ENCODE measurements at regions not wholly inside any gene's neighbourhood (a gene's known extent, or its start where the extent isn't known, plus 50 kb on each side); places are given as distances from the start of the nearest gene placed in this dataset.

DNA sequence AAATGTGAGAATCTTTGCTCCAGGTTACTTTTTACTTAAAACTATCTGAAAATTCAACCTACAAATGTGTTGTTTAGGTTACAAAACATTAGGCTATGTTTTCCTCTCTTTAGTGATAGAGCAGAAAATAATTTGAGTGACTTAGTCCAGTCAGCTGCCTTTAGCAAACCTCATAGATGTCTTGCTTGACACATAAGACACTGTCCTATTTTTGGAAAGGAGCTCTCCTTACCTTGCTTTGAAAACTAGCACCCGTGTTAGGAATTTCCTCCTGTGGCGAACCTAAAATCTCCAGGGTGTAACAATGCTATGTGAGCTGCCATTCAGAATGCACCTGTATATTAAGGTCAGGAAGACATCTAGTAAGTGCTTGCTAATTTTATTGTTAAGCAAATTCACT lies 221.2 kb upstream of the CD180 start:
- CTCF ChIA-PET, result no interaction called here
- Mint-ChIP-seq H3K4me3 (ENCODE audit: low read depth, unreplicated experiment) (no peak overlapping the region), H3K27me3 (ENCODE audit: unreplicated experiment) (no peaks in the 10 kb centered on the region), H3K4me1 (ENCODE audit: low read depth, unreplicated experiment) (no peaks in the 10 kb centered on the region), H3K36me3 (ENCODE audit: insufficient read depth, unreplicated experiment) (no peaks in the 10 kb centered on the region), H3K9me3 (ENCODE audit: low read depth, unreplicated experiment) (peaks cover 3% of the 10 kb centered on the region), H3K27ac (ENCODE audit: unreplicated experiment) (no peak overlapping the region)
- BruUV-seq (replicated peaks), result no TSS peak
- TF ChIP-seq, protein P1, sequence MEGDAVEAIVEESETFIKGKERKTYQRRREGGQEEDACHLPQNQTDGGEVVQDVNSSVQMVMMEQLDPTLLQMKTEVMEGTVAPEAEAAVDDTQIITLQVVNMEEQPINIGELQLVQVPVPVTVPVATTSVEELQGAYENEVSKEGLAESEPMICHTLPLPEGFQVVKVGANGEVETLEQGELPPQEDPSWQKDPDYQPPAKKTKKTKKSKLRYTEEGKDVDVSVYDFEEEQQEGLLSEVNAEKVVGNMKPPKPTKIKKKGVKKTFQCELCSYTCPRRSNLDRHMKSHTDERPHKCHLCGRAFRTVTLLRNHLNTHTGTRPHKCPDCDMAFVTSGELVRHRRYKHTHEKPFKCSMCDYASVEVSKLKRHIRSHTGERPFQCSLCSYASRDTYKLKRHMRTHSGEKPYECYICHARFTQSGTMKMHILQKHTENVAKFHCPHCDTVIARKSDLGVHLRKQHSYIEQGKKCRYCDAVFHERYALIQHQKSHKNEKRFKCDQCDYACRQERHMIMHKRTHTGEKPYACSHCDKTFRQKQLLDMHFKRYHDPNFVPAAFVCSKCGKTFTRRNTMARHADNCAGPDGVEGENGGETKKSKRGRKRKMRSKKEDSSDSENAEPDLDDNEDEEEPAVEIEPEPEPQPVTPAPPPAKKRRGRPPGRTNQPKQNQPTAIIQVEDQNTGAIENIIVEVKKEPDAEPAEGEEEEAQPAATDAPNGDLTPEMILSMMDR (IDR thresholded peaks at IDR 0.05; ENCODE audit: unreplicated experiment), result no peak
- DNase-seq, result no peak
- intact Hi-C loops (cut with micrococcal nuclease; ENCODE audit: unreplicated experiment), result no loop called here

DNA sequence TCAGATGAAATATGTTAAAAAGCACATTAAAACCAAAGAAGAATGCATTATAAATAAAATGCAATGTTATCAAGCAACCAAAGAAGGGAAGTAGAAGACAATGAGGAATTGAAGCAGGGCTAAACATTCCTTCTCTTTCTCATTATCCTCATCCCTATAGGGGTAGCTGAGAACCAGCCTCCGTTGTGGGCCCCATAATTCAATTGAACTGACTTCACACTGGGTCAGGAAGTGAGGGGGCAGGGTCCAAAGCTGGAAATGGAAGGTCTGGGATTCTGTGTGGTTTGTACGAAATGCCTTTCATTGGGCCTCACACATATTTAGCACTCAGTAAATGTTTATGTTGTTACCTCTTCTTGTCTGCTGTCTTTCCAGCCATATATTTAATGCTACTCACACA lies 220.4 kb upstream of the CD180 start:
- no peaks in the 10 kb centered on the region for H3K36me3 Mint-ChIP-seq (ENCODE audit: insufficient read depth, unreplicated experiment)
- H3K9me3 Mint-ChIP-seq (ENCODE audit: low read depth, unreplicated experiment), result peaks cover under 1% of the 10 kb centered on the region
- TF ChIP-seq, protein P1 (IDR thresholded peaks at IDR 0.05; ENCODE audit: unreplicated experiment), result no peak
- no peak overlapping the region for H3K27ac Mint-ChIP-seq (ENCODE audit: unreplicated experiment)
- H3K4me1 Mint-ChIP-seq (ENCODE audit: low read depth, unreplicated experiment), result no peaks in the 10 kb centered on the region
- CTCF ChIA-PET, result no interaction called here
- intact Hi-C loops (cut with micrococcal nuclease; ENCODE audit: unreplicated experiment), result no loop called here
- no peaks in the 10 kb centered on the region for H3K27me3 Mint-ChIP-seq (ENCODE audit: unreplicated experiment)
- DNase-seq, result no peak
- no peak overlapping the region for H3K4me3 Mint-ChIP-seq (ENCODE audit: low read depth, unreplicated experiment)
- no TSS peak for BruUV-seq (replicated peaks)

DNA sequence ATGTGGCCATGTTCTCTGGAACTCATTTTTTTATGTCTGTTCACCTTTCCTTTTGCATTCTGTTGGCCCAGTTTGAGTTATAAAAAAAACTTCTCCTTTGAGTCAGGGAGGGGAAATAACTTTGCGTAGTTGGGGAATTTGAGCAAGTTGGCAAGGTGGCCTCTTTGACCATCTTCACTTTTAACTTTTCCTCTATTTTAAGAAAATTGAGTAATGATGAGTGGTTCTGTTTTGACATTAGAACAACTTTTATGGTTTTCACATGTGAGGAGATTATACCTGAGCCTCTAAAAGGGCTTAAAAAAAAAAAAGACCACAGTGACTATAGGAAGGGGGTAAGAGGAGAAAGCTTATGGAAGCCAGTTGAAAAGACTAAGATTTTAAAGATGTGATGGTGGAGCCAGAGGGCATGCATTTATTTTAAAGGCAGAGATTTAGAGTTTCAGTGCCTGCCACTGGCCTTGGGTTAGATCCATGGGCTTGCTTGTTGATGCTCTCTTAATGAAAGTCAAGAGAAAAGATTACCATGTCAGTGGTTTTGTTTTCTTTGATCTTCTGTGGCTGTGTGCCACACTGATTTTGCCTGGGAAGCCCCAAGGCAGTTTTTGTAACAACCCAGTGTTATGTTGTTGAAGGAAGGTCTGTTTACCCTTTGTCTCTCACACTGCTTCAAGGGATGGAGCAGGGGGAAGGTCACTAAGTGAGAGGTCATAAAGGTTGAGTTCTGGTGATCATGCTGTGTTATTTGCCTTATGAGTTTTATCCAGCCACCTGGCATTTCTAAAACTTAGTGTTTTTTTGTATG lies 219.7 kb upstream of the CD180 start:
- Mint-ChIP-seq H3K36me3 (ENCODE audit: insufficient read depth, unreplicated experiment) (no peaks in the 10 kb centered on the region), H3K9me3 (ENCODE audit: low read depth, unreplicated experiment) (no peaks in the 10 kb centered on the region), H3K27ac (ENCODE audit: unreplicated experiment) (no peak overlapping the region), H3K4me1 (ENCODE audit: low read depth, unreplicated experiment) (no peaks in the 10 kb centered on the region), H3K27me3 (ENCODE audit: unreplicated experiment) (no peaks in the 10 kb centered on the region), H3K4me3 (ENCODE audit: low read depth, unreplicated experiment) (no peak overlapping the region)
- no peak for DNase-seq
- intact Hi-C loops (cut with micrococcal nuclease; ENCODE audit: unreplicated experiment), result no loop called here
- BruUV-seq (replicated peaks), result no TSS peak
- TF ChIP-seq, protein P1 (IDR thresholded peaks at IDR 0.05; ENCODE audit: unreplicated experiment), result no peak
- CTCF ChIA-PET, result no interaction called here

DNA sequence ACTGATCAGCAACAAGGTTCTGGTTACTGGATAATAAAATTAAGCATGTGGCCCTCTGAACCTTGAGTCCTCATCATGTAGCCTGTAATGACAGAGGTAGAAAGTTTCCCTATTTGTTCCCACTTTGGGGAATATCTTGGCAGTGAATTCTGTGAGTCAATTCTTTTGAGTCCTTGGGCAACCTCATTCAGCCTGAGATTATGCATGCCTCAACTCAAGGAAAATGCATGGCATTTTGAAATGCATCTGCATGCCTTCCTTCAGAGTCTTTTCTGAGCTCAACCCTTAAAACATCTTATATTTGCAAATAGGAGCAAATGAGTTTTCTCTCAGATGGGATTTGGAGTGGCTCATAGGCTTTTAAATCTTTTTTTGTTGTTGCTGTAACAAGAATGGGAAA lies 218.1 kb upstream of the CD180 start:
- TF ChIP-seq, protein P1 (IDR thresholded peaks at IDR 0.05; ENCODE audit: unreplicated experiment), result no peak
- BruUV-seq (replicated peaks), result no TSS peak
- CTCF ChIA-PET, result no interaction called here
- no peak overlapping the region for H3K27ac Mint-ChIP-seq (ENCODE audit: unreplicated experiment)
- intact Hi-C loops (cut with micrococcal nuclease; ENCODE audit: unreplicated experiment), result no loop called here
- H3K36me3 Mint-ChIP-seq (ENCODE audit: insufficient read depth, unreplicated experiment), result no peaks in the 10 kb centered on the region
- H3K4me1 Mint-ChIP-seq (ENCODE audit: low read depth, unreplicated experiment), result no peaks in the 10 kb centered on the region
- no peak for DNase-seq
- no peaks in the 10 kb centered on the region for H3K9me3 Mint-ChIP-seq (ENCODE audit: low read depth, unreplicated experiment)
- H3K4me3 Mint-ChIP-seq (ENCODE audit: low read depth, unreplicated experiment), result no peak overlapping the region
- H3K27me3 Mint-ChIP-seq (ENCODE audit: unreplicated experiment), result no peaks in the 10 kb centered on the region
